Neural progenitor cell (in vitro differentiated cells): ENCODE measurements at regions not wholly inside any gene's neighbourhood (a gene's known extent, or its start where the extent isn't known, plus 50 kb on each side); places are given as distances from the start of the nearest gene placed in this dataset.
A peak's percentile ranks its signal among the peaks of the same experiment; 100 is the strongest.

ENCODE experiments used
- DNase-seq: peaks from one replicate; pipeline ENCODE4 v3.0.0-alpha.2; 2016; ENCODE audit warnings: low spot score
- H2AFZ ChIP-seq: fragments of 200-600 bp; sonication (generic); replicated peaks from 2 replicates; pipeline ENCODE4 v1.6.1; 2016; ENCODE audit warnings: antibody characterized with exemption
- H3F3A ChIP-seq: fragments of 200-600 bp; sonication (generic); 2 replicates; pipeline ENCODE4 v1.6.1; 2016; ENCODE audit warnings: antibody characterized with exemption, low read depth
- H3K27ac ChIP-seq: fragments of 200-600 bp; sonication (generic); 2 replicates; pipeline ENCODE4 v1.5.1; 2016; ENCODE audit warnings: mild to moderate bottlenecking
- H3K27me3 ChIP-seq: fragments of 200-600 bp; sonication (generic); 2 replicates; pipeline ENCODE4 v1.6.1; 2016; ENCODE audit warnings: mild to moderate bottlenecking, moderate library complexity
- H3K36me3 ChIP-seq: fragments of 200-600 bp; sonication (generic); 2 replicates; pipeline ENCODE4 v1.5.1; 2016
- H3K4me1 ChIP-seq: fragments of 200-600 bp; sonication (generic); 2 replicates; pipeline ENCODE4 v1.6.1; 2016; ENCODE audit warnings: mixed run types
- H3K4me2 ChIP-seq: fragments of 200-600 bp; sonication (generic); 2 replicates; pipeline ENCODE4 v1.6.1; 2016
- H3K4me3 ChIP-seq: fragments of 200-600 bp; sonication (generic); 2 replicates; pipeline ENCODE4 v1.5.1; 2016
- H3K79me2 ChIP-seq: fragments of 200-600 bp; sonication (generic); 2 replicates; pipeline ENCODE4 v1.6.1; 2016; ENCODE audit warnings: low read depth
- H3K9ac ChIP-seq: fragments of 200-600 bp; sonication (generic); 2 replicates; pipeline ENCODE4 v1.6.1; 2016
- H3K9me3 ChIP-seq: fragments of 200-600 bp; sonication (generic); 2 replicates; pipeline ENCODE4 v1.5.1; 2016; ENCODE audit warnings: low read depth
- H4K20me1 ChIP-seq: fragments of 200-600 bp; sonication (generic); 2 replicates; pipeline ENCODE4 v1.6.1; 2016; ENCODE audit warnings: low read depth
- H3K27ac Mint-ChIP-seq: 3 replicates; pipeline ENCODE4 v1.8.0; 2021; ENCODE audit warnings: mixed read lengths
- H3K27me3 Mint-ChIP-seq: 2 replicates; pipeline ENCODE4 v1.8.0; 2022; ENCODE audit warnings: low read depth, mild to moderate bottlenecking, inconsistent platforms, moderate library complexity, mixed read lengths; ENCODE audit not compliant: insufficient read depth
- H3K36me3 Mint-ChIP-seq: 3 replicates; pipeline ENCODE4 v1.8.0; 2021; ENCODE audit warnings: mixed read lengths
- H3K4me1 Mint-ChIP-seq: 3 replicates; pipeline ENCODE4 v1.8.0; 2021; ENCODE audit warnings: mixed read lengths
- H3K4me3 Mint-ChIP-seq: 3 replicates; pipeline ENCODE4 v1.8.0; 2021; ENCODE audit warnings: mild to moderate bottlenecking, moderate library complexity, mixed read lengths
- H3K9me3 Mint-ChIP-seq: 3 replicates; pipeline ENCODE4 v1.8.0; 2020; ENCODE audit warnings: mixed read lengths
- EZH2 ChIP-seq: fragments of 200-600 bp; sonication (generic); IDR thresholded peaks from 2 replicates; pipeline ENCODE4 v1.6.1; 2017; ENCODE audit warnings: antibody characterized with exemption, mild to moderate bottlenecking, moderate library complexity
- EZH2phosphoT487 ChIP-seq: fragments of 200-600 bp; sonication (generic); IDR thresholded peaks from 2 replicates; pipeline ENCODE4 v1.6.1; 2017; ENCODE audit warnings: antibody characterized with exemption
- TF ChIP-seq, protein P1 (sequence below): fragments of 200-600 bp; sonication (generic); IDR thresholded peaks from 2 replicates; pipeline ENCODE4 v1.5.1; 2017; ENCODE audit warnings: antibody characterized with exemption, mild to moderate bottlenecking

DNA sequence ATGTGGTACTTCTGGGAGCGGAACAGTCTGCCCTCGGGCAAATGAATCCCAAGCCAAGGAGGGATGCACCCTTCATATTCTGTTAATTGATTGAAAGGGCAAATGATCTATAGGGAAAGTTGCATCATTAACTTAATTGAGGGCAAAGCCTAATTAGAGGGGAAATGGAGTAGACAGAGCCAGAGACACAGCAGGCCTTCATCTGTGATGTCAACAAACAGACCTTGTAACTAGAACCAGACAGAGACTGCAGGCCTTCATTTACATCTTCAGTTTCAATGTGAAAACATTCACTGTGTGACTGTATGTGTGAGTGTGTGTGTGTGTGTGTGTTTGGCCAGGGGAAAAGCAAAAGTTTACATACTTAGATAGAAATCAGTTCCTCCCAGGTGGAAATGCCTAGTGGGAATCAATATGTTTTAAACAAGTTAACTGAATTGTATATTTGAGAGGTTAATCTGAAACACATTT lies 126.4 kb downstream of the SPRY2 start:
- no peak overlapping the region for H3K27ac ChIP-seq
- no peak for TF ChIP-seq EZH2phosphoT487
- no peak for TF ChIP-seq EZH2
- TF ChIP-seq, protein P1, sequence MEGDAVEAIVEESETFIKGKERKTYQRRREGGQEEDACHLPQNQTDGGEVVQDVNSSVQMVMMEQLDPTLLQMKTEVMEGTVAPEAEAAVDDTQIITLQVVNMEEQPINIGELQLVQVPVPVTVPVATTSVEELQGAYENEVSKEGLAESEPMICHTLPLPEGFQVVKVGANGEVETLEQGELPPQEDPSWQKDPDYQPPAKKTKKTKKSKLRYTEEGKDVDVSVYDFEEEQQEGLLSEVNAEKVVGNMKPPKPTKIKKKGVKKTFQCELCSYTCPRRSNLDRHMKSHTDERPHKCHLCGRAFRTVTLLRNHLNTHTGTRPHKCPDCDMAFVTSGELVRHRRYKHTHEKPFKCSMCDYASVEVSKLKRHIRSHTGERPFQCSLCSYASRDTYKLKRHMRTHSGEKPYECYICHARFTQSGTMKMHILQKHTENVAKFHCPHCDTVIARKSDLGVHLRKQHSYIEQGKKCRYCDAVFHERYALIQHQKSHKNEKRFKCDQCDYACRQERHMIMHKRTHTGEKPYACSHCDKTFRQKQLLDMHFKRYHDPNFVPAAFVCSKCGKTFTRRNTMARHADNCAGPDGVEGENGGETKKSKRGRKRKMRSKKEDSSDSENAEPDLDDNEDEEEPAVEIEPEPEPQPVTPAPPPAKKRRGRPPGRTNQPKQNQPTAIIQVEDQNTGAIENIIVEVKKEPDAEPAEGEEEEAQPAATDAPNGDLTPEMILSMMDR, result no peak
- Mint-ChIP-seq H3K27me3 (peaks cover 2% of the 10 kb centered on the region), H3K27ac (peak overlapping the region; percentile 50), H3K4me1 (peaks cover 12% of the 10 kb centered on the region), H3K36me3 (no peaks in the 10 kb centered on the region), H3K4me3 (no peak overlapping the region), H3K9me3 (no peaks in the 10 kb centered on the region)
- no peaks in the 10 kb centered on the region for H3K27me3 ChIP-seq
- no peak overlapping the region for H3K4me3 ChIP-seq
- peaks cover 11% of the 10 kb centered on the region for H3F3A ChIP-seq
- H3K9ac ChIP-seq, result no peak overlapping the region
- peaks cover 11% of the 10 kb centered on the region for H3K4me1 ChIP-seq
- no peaks in the 10 kb centered on the region for H3K79me2 ChIP-seq
- no peak overlapping the region for H2AFZ ChIP-seq
- H4K20me1 ChIP-seq, result no peaks in the 10 kb centered on the region
- no peaks in the 10 kb centered on the region for H3K36me3 ChIP-seq
- H3K4me2 ChIP-seq, result no peak overlapping the region
- no peak for DNase-seq
- no peaks in the 10 kb centered on the region for H3K9me3 ChIP-seq

- Histone ChIP-seq H3K9me3 (no peaks in the 10 kb centered on the region), H4K20me1 (no peaks in the 10 kb centered on the region), H3K27me3 (no peaks in the 10 kb centered on the region), H2AFZ (no peak overlapping the region), H3K4me1 (peaks cover 11% of the 10 kb centered on the region), H3K36me3 (no peaks in the 10 kb centered on the region), H3K9ac (no peak overlapping the region), H3K4me3 (no peak overlapping the region), H3F3A (peaks cover 11% of the 10 kb centered on the region), H3K4me2 (no peak overlapping the region), H3K79me2 (no peaks in the 10 kb centered on the region), H3K27ac (no peak overlapping the region)
- no peak for DNase-seq
- TF ChIP-seq EZH2phosphoT487, result no peak
- TF ChIP-seq EZH2, result no peak
- TF ChIP-seq, protein P1, result no peak
- H3K9me3 Mint-ChIP-seq, result no peaks in the 10 kb centered on the region
- peak overlapping the region; percentile 50 for H3K27ac Mint-ChIP-seq
- peaks cover 3% of the 10 kb centered on the region for H3K27me3 Mint-ChIP-seq
- peaks cover 12% of the 10 kb centered on the region for H3K4me1 Mint-ChIP-seq
- H3K36me3 Mint-ChIP-seq, result no peaks in the 10 kb centered on the region
- H3K4me3 Mint-ChIP-seq, result no peak overlapping the region
Observed at GRCh38 chr13:80214050-80214449, 126.9 kb downstream of the SPRY2 start.

DNA sequence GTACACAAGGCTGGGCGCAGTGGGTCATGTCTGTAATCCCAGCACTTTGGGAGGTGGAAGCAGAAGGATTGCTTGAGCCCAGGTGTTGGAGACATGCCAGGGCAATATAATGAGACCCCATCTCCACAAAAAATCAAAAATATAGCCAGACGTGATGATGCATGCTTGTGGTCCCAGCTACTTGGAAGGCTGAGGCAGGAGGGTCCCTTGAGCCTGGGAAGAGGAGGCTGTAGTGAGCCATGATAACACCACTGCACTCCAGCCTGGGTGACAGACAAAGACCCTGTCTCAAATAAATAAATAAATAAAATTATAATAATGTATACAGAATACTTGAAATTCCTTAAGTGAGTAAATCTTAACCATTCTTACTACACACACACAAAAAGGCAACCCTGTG lies 127.7 kb downstream of the SPRY2 start:
- Histone ChIP-seq H3K4me3 (no peak overlapping the region), H3K36me3 (no peaks in the 10 kb centered on the region), H2AFZ (no peak overlapping the region), H3K4me1 (peaks cover 8% of the 10 kb centered on the region), H3K9ac (no peak overlapping the region), H3K27ac (no peak overlapping the region), H3K79me2 (no peaks in the 10 kb centered on the region), H3K4me2 (no peak overlapping the region), H4K20me1 (no peaks in the 10 kb centered on the region), H3F3A (peaks cover 7% of the 10 kb centered on the region), H3K9me3 (no peaks in the 10 kb centered on the region), H3K27me3 (no peaks in the 10 kb centered on the region)
- no peak for DNase-seq
- peaks cover under 1% of the 10 kb centered on the region for H3K36me3 Mint-ChIP-seq
- H3K9me3 Mint-ChIP-seq, result peaks cover under 1% of the 10 kb centered on the region
- peaks cover 4% of the 10 kb centered on the region for H3K27me3 Mint-ChIP-seq
- peaks cover 12% of the 10 kb centered on the region for H3K4me1 Mint-ChIP-seq
- TF ChIP-seq EZH2phosphoT487, result no peak
- TF ChIP-seq EZH2, result no peak
- TF ChIP-seq, protein P1, result no peak
- no peak overlapping the region for H3K27ac Mint-ChIP-seq
- H3K4me3 Mint-ChIP-seq, result no peak overlapping the region
